NCI-H2227 (cell line): ENCODE measurements at regions not wholly inside any gene's neighbourhood (a gene's known extent, or its start where the extent isn't known, plus 50 kb on each side); places are given as distances from the start of the nearest gene placed in this dataset.

Experiments used
- DNase-seq: peaks from one replicate; lab custom pipeline; 2025; ENCODE audit not compliant: unreplicated experiment; lab: John Stamatoyannopoulos, UW

DNA sequence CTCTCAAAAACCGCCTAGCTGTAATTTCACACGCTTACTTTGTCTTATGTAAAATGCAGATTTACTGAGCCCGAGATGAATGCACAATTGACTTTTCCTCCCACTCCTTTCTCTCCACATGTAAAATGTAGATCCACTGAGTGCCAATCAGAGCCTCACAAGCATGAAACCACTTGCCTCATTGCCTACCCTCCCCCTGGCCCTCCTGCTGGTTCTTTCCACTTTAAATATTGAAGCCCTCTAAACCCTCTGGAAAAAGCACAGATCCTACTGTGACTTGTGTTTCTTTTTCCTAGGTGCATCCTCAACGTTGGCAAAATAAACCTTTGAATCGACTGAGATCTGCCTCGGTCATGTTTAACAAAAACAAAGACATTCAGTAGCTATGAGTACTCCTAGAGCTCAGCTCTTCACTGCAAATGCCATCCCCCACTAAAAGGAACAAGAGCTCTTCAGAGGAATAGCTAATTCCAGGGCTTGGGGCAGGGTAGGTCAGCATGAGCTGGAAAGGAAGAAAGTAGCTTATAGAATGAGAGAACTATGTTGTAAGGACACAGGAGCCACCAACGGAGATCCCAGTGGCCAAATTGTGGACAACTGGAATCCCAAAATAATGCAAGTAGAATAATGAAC lies 365.5 kb upstream of the RUNX1 start:
- DNase-seq, result no peak

DNA sequence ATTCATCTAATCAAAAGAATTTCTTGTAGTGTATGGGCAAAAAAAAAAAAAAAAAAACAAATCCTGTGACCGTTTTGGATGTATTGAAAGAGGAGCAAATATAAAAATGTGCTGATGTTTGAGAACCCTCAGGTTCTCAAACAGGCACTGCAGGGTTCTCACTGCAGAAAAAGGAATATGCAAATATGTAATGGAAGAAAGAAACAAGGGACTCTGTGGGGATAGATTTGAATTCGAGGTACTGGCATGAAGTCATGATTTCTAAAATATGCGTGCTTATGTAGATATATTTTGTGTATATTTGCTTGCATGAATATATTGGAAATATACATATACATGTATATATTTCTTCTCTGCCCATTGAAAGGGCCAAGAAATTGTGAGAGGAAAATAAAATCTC lies 365.0 kb upstream of the RUNX1 start:
- no peak for DNase-seq

DNA sequence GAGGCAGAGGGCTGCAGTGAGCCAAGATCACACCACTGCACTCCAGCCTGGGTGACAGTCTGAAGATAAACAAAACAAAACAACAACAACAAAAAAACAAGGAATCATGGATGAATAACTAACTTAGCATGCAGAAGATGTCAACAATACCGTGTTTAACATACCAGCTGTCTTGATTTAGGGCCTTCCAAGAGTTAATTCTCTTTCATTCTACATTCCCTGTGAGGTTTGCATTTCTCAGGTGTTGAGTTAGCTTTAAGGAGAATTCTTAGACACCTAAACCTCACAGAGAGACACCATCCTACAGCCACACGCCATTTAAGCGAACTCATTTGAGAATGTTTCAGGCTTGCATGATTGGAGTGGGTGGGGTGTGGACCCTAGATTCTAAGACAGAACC lies 363.1 kb upstream of the RUNX1 start:
- DNase-seq, result no peak

DNA sequence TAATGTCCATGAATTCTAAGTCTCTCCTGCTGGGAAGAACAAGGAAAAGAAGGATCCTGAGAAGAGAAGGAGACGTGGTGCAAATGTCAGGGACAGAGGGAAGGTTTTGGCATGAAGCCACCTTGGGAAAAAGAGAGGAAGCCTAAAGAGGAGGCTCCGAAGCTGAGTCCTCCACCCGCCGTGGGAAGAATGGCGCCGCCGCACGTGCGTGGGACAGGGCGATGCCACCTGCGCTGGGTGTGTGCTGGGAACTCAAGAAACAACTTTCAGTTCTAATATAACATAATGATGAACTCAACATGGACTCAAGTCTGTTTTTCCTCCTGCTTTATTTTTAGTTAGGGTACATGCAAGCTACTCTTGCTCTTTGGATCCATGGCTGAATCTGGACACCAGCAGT lies 362.3 kb upstream of the RUNX1 start:
- no peak for DNase-seq

DNA sequence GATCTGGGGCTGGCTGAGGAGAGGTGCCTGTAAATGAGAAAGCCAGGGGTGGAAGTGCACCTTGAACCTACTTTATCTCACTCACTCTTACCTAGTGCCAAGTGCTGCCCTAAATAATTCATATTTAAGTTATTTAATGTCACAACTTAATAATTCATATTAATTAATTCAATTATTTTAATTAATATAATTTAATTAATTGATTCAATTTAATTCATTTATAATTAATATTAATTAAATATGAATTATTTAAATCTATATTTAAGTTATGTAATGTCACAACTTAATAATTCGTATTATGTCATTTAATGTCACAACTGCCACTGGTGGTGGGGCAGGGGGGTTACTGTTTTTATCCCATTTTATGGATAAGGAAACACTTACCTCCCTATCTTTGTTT lies 361.6 kb upstream of the RUNX1 start:
- no peak for DNase-seq

DNA sequence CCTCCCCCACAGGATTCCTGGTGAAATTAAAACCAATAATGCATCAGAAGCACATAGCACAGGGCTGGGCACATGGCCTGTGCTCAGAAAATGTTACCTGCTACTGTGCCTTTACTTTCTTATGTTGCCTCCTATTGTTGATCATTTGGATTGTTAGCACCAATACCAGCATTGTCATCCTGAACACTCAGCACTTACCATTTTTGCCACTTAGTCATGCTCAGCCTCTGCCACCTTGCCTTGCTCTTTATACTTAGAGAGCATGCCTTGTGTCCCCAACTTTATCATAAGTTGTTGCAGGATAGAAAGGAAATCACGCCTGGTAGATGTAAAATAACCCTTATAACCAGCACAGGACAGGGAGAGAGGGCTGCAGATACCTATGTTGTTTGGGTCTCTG lies 361.0 kb upstream of the RUNX1 start:
- no peak for DNase-seq

DNA sequence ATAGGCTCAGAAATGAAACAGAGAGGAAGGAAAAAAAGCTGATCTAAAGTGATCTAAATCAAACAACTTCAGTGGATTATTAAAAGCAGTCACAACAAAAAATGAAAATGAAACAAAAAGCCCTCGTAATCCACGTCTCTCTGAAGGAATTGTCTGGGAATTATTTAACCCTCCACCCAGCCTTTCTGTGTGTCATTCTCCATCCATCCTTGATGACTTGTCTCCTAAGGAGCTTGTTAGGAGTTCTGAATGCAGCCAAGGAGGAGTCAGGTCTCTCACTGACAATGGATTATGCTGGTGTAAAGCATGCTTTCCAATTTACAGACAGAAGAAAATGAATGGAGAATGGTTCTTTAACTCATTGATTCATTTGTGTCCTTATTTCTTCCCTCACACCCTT lies 359.3 kb upstream of the RUNX1 start:
- DNase-seq, result no peak

DNA sequence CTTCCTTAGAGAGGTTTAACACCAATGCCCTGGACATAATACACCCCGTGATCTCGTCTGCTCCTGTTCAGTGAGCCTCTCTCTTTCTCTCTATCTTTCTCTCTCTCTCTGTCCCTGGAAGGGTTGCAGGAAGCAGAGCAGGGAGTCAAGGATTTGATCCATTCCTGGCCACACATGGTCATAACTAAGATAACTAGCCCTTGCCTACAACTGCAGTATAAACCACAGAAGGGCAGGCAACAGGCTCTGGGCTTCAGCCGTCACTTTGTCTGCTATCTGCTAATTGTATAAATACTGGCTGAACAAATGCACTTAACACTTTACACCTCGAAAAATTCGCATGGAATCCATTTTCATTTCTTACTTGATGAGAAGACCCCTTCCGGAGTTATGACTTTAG lies 357.5 kb upstream of the RUNX1 start:
- DNase-seq, result no peak

DNA sequence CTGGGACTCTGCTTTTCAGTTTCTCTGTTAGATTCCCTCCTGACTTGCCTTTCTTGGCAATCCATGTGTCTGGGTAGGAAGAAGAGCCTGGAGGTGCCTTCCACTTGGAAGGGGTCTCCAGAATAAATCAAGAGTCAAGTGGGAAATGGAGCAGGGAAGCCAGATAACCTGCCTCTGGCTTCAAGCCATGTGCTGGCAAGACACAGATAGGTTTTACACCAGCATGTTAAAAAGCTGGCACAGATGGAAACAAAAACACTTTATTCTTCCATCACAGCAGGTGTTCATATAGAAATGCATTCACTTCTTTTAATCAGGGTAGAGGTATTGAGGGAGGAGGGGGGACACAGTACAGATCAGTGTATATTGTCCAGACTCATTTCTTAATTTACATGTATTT lies 356.9 kb upstream of the RUNX1 start:
- DNase-seq, result no peak

DNA sequence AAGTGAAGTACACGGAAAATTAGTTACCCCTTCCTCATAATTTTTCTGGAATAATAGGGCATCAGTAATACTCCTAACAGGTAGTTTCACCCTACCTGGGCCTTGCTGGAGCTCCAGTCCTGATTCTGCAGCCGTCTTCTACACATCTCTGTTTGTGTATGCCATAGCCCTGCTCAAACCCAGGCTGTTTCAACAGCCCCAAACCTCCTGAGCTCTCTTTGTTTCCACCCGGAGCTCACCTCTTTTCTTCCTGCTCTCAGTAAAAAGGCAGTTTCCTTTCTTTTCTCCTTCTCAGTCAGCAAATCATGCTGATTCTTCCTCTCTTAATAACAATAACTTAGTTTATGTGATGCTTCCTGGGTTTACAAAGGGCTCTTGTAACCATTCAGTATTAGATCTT lies 355.1 kb upstream of the RUNX1 start:
- DNase-seq, result no peak

DNA sequence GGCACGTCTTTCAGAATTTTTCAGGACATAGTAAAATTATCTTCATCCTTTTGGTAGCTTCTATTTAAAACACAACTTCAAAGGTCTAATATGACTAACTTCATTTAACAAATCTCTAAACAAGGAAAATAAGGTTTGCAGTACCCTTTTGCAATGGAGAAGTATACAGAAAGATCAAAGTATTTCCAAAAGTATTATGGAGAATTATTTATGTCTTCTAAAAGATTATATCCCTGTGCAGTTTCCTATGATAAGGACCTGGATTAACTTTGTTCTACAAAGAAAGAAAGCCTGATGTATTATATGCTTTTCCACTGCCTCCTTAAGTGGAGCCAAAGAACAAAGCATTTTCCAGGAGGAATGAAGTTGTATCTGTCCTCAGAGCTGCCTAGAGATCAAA lies 353.0 kb upstream of the RUNX1 start:
- no peak for DNase-seq

DNA sequence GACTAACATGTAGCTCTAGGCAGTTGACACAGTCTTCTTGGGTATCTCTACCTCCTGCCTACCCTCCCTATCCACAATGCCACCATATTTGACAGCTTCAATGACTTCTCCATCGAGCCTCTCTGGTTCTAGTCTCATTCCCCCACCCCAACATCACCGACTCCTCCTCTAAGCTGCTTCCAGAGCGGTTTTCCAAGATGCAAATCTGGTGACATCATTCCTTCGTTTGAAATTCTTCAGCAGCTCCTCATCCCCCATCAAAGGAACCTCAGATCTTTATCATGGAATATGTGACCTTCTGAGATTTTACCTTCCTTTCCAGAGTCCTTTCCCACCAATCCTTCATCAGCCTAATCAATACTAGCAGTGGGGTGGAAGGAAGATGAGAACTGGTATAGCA lies 352.4 kb upstream of the RUNX1 start:
- no peak for DNase-seq

DNA sequence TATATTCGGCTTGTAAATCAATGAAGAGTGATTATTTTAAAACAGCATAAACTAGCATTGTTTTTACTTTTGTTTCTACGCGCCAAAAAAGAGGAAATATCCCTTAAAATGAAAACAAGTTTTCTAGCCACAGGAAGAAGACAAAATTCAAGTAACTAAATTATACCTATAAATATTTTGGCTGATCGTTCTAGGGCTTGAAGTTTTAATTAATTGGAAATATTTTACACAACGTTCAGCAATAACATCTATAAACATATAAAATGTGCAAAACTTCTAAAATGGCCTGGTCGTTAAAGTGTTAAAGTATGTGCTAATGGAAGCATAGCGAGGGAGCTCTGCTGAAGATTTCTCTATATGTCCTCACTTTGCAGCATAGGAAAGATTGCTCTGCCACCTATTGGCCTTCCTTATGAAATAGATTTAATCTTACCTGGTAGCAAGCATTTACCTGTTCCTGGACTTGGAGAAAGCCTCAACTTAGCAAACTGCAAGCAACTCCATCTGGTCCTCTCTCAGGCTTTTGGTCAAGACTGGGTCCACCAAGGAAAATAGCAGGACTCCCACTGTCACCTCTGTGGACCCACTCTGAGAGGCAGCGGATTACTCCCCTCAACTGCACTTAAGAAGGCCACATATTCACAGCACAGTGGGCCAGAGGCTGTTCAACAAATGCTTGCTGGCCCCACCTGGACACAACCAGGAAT lies 351.3 kb upstream of the RUNX1 start:
- no peak for DNase-seq

DNA sequence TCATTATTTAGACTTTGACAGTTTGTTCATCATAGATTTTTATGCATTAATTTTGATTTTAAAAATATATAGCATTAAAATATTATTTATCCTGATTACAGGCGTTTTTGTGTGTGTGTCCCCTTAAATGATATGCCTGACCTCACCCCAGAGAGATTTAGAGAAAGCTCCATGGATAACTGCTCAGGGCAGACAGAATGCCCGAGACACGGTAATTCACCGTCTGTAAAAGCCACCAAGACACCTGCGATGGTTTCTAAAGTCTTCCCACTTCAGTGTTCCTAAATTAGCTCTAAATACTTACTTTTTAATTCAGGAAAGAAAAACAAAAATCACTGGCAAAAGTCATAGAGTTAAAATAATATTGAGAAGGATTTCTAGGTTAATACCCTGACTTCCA lies 350.6 kb upstream of the RUNX1 start:
- no peak for DNase-seq

DNA sequence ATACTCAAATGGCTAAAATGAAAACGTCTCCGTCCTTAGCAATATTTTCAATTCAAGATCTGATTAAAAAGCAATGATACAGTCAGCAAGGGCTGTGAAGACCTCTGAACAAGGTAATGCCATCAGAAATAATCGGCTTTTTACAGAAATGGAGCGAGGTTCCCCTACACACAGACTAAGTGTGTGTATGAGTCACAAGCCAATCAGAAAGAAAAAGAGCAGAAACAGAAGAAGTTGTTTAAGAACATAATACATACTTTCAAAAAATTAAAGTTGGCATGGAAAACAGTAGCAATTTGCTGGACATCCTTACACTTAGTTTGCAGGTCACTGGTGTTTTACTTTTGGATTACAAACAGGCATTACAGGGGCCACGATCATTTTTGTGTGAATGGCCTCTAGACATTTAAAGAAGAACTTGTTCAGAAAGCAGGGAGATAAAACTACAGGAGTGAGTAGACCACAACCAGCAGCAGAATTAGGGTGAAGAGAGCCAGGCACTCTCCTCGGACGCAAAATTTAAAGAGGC lies 350.0 kb upstream of the RUNX1 start:
- DNase-seq, result no peak

DNA sequence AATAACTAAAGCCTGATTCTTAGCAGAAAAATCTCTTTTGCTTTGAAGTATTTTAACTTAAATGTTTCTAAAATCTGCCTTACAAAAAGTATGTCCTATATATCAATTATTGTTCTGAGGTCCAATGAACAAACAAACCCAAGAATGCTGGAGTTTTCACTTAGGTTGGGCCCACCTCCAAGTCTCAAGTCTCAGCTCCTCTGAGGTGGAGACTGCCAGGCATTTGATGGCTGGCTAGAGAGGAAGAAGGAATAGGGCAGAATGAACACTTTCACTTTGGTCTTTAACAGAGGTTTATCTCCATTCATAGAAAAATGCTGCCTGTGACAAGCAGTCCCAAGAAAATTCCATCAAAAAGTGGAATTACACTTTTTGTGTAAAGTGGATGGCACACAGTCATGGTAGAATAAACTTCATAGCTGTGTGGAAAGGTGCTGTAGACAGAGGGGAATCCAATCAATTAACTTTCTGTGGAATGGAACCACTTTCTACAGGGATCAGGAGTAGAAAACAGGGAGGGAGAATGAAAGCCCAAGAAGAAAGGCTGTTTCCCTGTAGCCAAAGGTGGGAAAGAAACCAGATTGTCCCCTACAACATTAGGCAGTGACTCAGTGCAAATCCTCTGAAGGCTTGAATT lies 349.4 kb upstream of the RUNX1 start:
- DNase-seq, result no peak

DNA sequence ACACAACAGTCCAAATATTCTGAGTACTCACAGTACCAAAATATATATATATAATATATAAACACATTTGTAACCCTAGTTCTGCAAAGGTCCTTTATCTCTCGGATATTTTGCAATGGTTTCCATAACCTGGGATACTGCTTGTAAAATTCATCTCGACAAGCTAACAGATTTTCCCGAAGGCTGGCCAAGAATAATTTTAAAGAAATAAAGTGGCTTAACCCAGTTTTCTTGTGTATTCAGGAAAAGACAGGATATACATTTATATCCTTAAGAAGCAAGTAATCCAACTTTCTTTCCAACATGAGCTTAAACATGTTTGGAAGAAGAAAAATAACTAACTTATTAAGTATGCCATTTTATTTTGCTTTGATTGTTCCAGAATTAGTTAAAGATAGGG lies 348.7 kb upstream of the RUNX1 start:
- DNase-seq, result no peak

DNA sequence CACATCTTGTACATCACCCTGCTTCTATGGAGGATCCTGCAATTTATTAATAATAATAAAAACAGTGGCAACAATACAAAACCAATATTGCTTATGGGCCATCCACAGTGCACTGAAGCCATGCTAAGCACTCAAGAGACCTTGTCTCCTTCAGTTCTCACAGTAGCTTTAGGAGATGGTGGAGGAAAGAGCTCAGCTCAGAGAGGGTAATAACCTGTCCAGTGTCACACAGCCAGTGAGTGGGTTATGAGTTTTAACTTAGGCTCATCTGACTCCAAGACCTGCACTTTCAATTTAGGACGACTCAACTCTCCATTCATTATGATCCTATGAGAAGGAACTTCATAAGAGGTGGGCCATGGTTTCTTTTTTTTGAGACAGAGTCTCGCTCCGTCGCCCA lies 347.6 kb upstream of the RUNX1 start:
- no peak for DNase-seq

DNA sequence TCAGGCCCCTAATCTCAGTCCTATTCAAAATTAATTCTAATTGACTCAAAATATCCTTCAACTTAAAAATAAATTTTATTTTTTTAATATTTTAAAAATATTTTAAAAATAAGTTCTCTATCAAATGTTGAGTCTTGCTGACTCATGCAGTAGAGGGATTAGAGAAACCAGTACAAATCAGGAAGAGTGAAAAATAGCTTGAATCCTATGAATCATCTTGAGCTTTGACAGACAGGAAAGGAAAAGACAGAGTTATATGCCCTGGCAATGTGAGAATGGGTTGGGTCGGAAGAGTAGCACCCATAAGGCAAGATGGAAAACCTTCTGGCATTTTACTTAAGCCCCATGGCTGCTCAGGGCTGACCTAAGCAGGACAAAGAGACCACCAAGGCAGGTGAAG lies 346.6 kb upstream of the RUNX1 start:
- DNase-seq, result no peak

DNA sequence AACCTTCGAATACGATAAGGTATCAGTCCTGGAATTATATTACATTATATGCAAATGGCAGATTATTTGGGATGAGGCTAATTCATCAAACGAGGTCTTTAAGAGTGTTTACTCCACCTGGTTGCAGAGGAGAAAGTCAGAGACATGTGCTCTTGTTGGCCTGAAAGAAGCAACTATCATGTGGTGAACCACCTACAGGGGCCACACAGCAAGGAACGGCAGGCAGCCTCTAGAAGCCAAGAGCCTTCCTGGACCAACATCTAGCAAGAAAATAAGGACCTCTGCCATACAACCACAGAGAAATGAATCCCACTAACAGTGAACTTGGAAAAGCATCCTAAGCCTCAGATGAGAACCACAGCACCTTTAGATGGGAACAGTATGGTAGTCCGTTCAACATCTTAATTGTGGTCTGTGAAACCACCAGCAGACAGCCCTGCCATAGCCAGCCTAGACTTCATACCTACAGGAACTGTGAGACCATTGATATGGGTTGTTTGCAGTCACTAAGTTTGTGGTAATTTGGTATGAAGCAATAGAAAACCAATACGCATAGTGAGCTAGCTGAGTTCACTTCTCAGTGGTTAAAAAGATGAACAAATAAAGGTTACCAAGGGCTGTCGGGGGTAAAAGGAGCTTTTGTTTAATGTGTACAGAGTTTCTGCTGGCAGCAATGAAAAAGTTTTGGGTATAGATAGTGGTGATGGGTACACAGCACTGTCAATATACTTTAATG lies 345.7 kb upstream of the RUNX1 start:
- DNase-seq, result no peak

DNA sequence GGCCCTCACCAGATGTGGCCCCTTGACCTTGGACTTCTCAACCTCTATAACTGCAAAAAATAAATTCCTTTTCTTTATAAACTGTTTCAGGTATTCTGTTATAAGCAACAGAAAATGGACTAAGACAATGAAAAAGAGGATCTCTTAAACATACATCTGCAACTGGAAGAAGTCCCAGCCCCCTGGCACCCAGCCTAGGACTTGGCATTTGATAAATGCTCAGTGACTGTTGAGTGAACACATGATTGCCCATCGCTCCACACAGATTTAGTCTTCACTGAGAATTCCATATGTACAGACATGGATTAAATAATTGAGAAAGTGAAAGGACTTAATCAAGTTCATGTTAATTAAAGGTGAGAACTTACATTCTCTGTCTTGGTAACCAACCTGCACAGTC lies 344.9 kb upstream of the RUNX1 start:
- DNase-seq, result no peak
